ENCODE measurements at regions not wholly inside any gene's neighbourhood (a gene's known extent, or its start where the extent isn't known, plus 50 kb on each side); places are given as distances from the start of the nearest gene placed in this dataset.

- Histone ChIP-seq H3K36me3 (no peaks in the 10 kb centered on the region), H3K4me1 (no peaks in the 10 kb centered on the region), H3K4me3 (replicated peaks in 1 of 3) (no peak overlapping the region), H3K27ac (no peak overlapping the region), H3K9me3 (no peaks in the 10 kb centered on the region), H3K27me3 (no peaks in the 10 kb centered on the region)
- intact Hi-C loops (cut with DNase I), result no loop called here
- no peak for DNase-seq
- TF ChIP-seq CTCF (IDR thresholded peaks at IDR 0.05) (no peak), POLR2A (IDR thresholded peaks at IDR 0.05) (no peak)
- WGBS, 2 donors, result 83 to 84% methylated on average over 1 of the region's 1 CpG
Observed at GRCh38 chr12:29043069-29043468, 106.0 kb upstream of the FAR2 start.

DNA sequence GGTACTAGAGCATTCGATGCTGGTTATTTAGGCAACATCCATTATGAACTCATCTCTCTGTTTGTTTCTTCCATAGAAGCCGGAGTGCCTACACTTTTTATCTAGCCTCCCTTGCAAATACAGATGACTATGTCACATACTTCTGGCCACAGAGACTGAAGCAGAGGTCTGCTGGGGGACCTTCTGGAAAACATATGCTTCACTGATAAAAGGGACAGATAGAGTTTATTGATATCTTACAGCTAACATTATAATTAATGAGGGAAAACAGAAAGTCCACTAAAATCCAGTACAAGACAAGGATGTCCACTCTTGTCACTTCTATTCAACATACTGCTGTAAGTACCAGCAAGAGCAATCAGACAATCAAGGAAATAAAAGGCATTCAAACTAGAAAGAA lies 104.3 kb upstream of the FAR2 start:
- 81 to 83% methylated on average over 2 of the region's 2 CpGs for WGBS, 2 donors
- H3K36me3 ChIP-seq, result no peaks in the 10 kb centered on the region

GRCh38 chr12:29048787-29049186 lies 100.3 kb upstream of the FAR2 start:
- intact Hi-C loops (cut with DNase I), result no loop called here
- 72 to 74% methylated on average over 4 of the region's 4 CpGs for WGBS, 2 donors

More for the DNA sequence above, 104.3 kb upstream of the FAR2 start:
- TF ChIP-seq CTCF (IDR thresholded peaks at IDR 0.05) (no peak), POLR2A (IDR thresholded peaks at IDR 0.05) (no peak)
- H3K4me3 ChIP-seq (replicated peaks in 1 of 3), result no peak overlapping the region
- H3K4me1 ChIP-seq, result no peaks in the 10 kb centered on the region
- no peak for DNase-seq
- no peaks in the 10 kb centered on the region for H3K27me3 ChIP-seq
- no peaks in the 10 kb centered on the region for H3K9me3 ChIP-seq
- intact Hi-C loops (cut with DNase I), result no loop called here
- H3K27ac ChIP-seq, result no peak overlapping the region

DNA sequence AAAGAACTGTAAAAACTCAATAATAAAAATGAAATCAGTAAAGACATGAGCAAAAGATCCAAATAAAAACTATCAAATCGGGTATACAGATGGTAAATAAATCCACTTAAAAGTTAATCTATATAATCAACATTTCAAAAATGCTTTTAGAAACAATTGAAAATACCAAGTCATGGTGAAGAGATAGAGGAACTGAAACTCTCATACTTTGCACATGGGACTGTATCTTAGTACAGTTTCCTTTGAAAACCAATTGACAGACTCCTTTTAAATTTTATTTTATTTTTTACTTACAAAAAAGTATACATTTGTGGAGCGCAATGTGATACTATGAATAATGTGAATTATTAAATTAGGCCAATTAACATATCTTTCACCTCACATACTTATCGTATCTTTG lies 98.6 kb upstream of the FAR2 start:
- no peak for DNase-seq
- Histone ChIP-seq H3K27ac (no peak overlapping the region), H3K36me3 (no peaks in the 10 kb centered on the region), H3K4me1 (no peaks in the 10 kb centered on the region), H3K9me3 (no peaks in the 10 kb centered on the region), H3K27me3 (no peaks in the 10 kb centered on the region), H3K4me3 (replicated peaks in 1 of 3) (no peak overlapping the region)
- WGBS, 2 donors, result 29 to 93% methylated on average over 3 of the region's 3 CpGs
- intact Hi-C loops (cut with DNase I), result no loop called here
- TF ChIP-seq CTCF (IDR thresholded peaks at IDR 0.05) (no peak), POLR2A (IDR thresholded peaks at IDR 0.05) (no peak)

More at GRCh38 chr12:29048787-29049186, 100.3 kb upstream of the FAR2 start:
- no peaks in the 10 kb centered on the region for H3K27me3 ChIP-seq
- DNase-seq, result no peak
- H3K4me1 ChIP-seq, result no peaks in the 10 kb centered on the region
- H3K36me3 ChIP-seq, result no peaks in the 10 kb centered on the region
- H3K9me3 ChIP-seq, result no peaks in the 10 kb centered on the region
- no peak overlapping the region for H3K4me3 ChIP-seq (replicated peaks in 1 of 3)
- TF ChIP-seq CTCF (IDR thresholded peaks at IDR 0.05) (no peak), POLR2A (IDR thresholded peaks at IDR 0.05) (no peak)
- no peak overlapping the region for H3K27ac ChIP-seq

DNA sequence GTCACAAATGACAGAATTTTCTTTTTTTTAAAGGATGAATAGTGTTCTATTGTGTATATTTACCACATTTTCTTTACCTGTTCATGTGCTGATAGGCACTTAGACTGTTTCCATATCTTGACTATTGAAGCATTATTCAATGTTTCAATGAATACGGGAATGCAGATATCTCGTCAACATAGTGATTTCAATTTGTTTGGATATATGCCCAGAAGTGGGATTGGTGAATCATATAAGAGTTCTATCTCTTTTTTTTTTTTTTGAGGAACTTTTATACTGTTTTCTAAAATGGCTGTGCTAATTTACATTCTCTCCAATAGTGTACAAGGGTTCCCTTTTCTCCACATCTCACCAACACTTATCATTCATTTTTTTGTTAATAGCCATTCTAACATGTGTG lies 97.9 kb upstream of the FAR2 start:
- intact Hi-C loops (cut with DNase I), result no loop called here
- no peak overlapping the region for H3K27ac ChIP-seq
- no peak for DNase-seq
- H3K9me3 ChIP-seq, result no peaks in the 10 kb centered on the region
- no peak for TF ChIP-seq POLR2A (IDR thresholded peaks at IDR 0.05)
- TF ChIP-seq CTCF (IDR thresholded peaks at IDR 0.05), result no peak
- no peaks in the 10 kb centered on the region for H3K27me3 ChIP-seq
- no peak overlapping the region for H3K4me3 ChIP-seq (replicated peaks in 1 of 3)
- H3K4me1 ChIP-seq, result no peaks in the 10 kb centered on the region
- WGBS, 2 donors, result 86 to 93% methylated on average over 2 of the region's 2 CpGs
- H3K36me3 ChIP-seq, result no peaks in the 10 kb centered on the region
